ENCODE measurements at regions not wholly inside any gene's neighbourhood (a gene's known extent, or its start where the extent isn't known, plus 50 kb on each side); places are given as distances from the start of the nearest gene placed in this dataset.

DNA sequence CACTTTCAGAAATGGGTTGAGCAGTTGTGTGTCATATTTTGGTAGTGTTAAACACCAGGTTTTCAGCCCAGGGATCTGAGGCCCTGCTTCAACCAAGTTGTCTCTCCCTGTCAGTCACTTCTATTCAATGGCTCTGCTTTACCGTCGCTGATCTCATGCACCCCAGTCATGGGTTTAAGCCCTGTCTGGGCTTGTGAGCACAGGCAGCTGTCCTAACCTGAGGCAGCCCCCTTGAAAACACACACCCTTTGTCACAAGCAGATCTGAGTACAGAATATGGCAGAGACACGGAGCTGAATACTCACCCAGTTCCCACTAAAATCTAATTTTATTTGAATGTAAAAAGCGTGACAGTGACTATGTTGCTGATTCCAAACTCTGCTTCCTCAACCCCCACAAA lies 110.6 kb upstream of the GLI3 start:
- H3K9me3 Mint-ChIP-seq = no peaks in the 10 kb centered on the region
- H3K4me1 Mint-ChIP-seq = peaks cover 34 to 39% of the 10 kb centered on the region in 2 experiments
- H3K27ac ChIP-seq (ENCODE audit: insufficient read length, low read depth, low read length) = no peak overlapping the region
- no peak overlapping the region for H2BK120ac ChIP-seq (ENCODE audit: low read depth, low read length, poor library complexity, severe bottlenecking)
- H3K27me3 Mint-ChIP-seq (ENCODE audit: low read depth) = no peaks in the 10 kb centered on the region
- no peak overlapping the region for H3K23ac ChIP-seq (ENCODE audit: insufficient read length, low read depth, low read length)
- H2BK20ac ChIP-seq (ENCODE audit: low read depth, low read length, poor library complexity, severe bottlenecking) = no peak overlapping the region
- no peak overlapping the region for H2AK5ac ChIP-seq (ENCODE audit: insufficient read length, low read length)
- no peaks in the 10 kb centered on the region for H4K20me1 ChIP-seq (ENCODE audit: control insufficient read depth, insufficient read depth, insufficient read length)
- H4K5ac ChIP-seq (ENCODE audit: insufficient read length, low read depth, low read length) = no peak overlapping the region
- H3K18ac ChIP-seq (ENCODE audit: insufficient read length, low read depth, low read length) = no peak overlapping the region
- H3K4me2 ChIP-seq (ENCODE audit: insufficient read depth, insufficient read length, low read length) = no peak overlapping the region
- H3K27ac Mint-ChIP-seq = no peak overlapping the region
- no peaks in the 10 kb centered on the region for H3K79me2 ChIP-seq (ENCODE audit: insufficient read depth, low read length)
- DNase-seq = no peak
- H2BK12ac ChIP-seq (ENCODE audit: insufficient read length, low read depth, low read length) = no peak overlapping the region
- no CpG with 5 or more reads among the region's 4 CpGs for WGBS (ENCODE audit: extremely low coverage, insufficient read length, low lambda C conversion rate)
- H4K8ac ChIP-seq (replicated peaks; ENCODE audit: insufficient read length, low read depth, low read length) = no peak overlapping the region
- no peak overlapping the region for H3K4me3 Mint-ChIP-seq
- H3K56ac ChIP-seq (ENCODE audit: insufficient read length, low read depth, low read length) = no peak overlapping the region
- H3K23me2 ChIP-seq (ENCODE audit: insufficient read length, low read depth, low read length, poor library complexity, severe bottlenecking) = no peaks in the 10 kb centered on the region
- H2BK15ac ChIP-seq (ENCODE audit: low read depth, low read length) = no peak overlapping the region
- no peaks in the 10 kb centered on the region; the same call in 1 of the 2 replicates for H3K27me3 ChIP-seq (ENCODE audit: insufficient read depth, low read length)
- H3K4me1 ChIP-seq (ENCODE audit: insufficient read depth, low read length) = peaks cover 8% of the 10 kb centered on the region
- no peak overlapping the region for H2BK5ac ChIP-seq (ENCODE audit: insufficient read length, low read length)
- no peak overlapping the region for H3K14ac ChIP-seq (ENCODE audit: insufficient read depth, low read length)
- no peak overlapping the region for H2AFZ ChIP-seq (ENCODE audit: low read length)
- TF ChIP-seq, protein P1, sequence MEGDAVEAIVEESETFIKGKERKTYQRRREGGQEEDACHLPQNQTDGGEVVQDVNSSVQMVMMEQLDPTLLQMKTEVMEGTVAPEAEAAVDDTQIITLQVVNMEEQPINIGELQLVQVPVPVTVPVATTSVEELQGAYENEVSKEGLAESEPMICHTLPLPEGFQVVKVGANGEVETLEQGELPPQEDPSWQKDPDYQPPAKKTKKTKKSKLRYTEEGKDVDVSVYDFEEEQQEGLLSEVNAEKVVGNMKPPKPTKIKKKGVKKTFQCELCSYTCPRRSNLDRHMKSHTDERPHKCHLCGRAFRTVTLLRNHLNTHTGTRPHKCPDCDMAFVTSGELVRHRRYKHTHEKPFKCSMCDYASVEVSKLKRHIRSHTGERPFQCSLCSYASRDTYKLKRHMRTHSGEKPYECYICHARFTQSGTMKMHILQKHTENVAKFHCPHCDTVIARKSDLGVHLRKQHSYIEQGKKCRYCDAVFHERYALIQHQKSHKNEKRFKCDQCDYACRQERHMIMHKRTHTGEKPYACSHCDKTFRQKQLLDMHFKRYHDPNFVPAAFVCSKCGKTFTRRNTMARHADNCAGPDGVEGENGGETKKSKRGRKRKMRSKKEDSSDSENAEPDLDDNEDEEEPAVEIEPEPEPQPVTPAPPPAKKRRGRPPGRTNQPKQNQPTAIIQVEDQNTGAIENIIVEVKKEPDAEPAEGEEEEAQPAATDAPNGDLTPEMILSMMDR (conservative IDR thresholded peaks at IDR 0.05) = no peak
- H3T11ph ChIP-seq (ENCODE audit: low read length) = no peak overlapping the region
- H3K36me3 Mint-ChIP-seq (ENCODE audit: insufficient read depth in 1 of 3, low read depth in 3 of 3) = no peaks in the 10 kb centered on the region
- H3K4ac ChIP-seq (ENCODE audit: low read depth, low read length) = no peak overlapping the region
- H3K9ac ChIP-seq (ENCODE audit: extremely low read depth, insufficient read length, low read length) = no peak overlapping the region
- H3K9me3 ChIP-seq (ENCODE audit: control insufficient read depth, low read depth, low read length) = no peaks in the 10 kb centered on the region
- no peak overlapping the region for H4K91ac ChIP-seq (ENCODE audit: insufficient read length, low read depth, low read length)
- H3K79me1 ChIP-seq (ENCODE audit: insufficient read depth, low read depth, low read length, poor library complexity, severe bottlenecking) = no peaks in the 10 kb centered on the region
